ENCODE measurements at regions not wholly inside any gene's neighbourhood (a gene's known extent, or its start where the extent isn't known, plus 50 kb on each side); places are given as distances from the start of the nearest gene placed in this dataset.

GRCh38 chr7:85695041-85695440 lies 508.2 kb upstream of the SEMA3D start:
- TF ChIP-seq ARNT (IDR thresholded peaks at IDR 0.05) = no peak
- TF ChIP-seq CTCF (IDR thresholded peaks at IDR 0.05 in 2 of 3, conservative IDR thresholded peaks at IDR 0.05 in 1 of 3; ENCODE audit: insufficient read depth in 2 of 3, low read depth in 1 of 3, low read length in 3 of 3) = no peak
- no peak for TF ChIP-seq POLR2AphosphoS5 (IDR thresholded peaks at IDR 0.05; ENCODE audit: control insufficient read depth, insufficient read depth, low read depth, low read length)
- no peak for TF ChIP-seq NFIC (IDR thresholded peaks at IDR 0.05)
- TF ChIP-seq SNAPC5 (CRISPR knock-in tag; IDR thresholded peaks at IDR 0.05) = no peak

Data from K562 (cell line).